GDM1 (cell line): ENCODE measurements at regions not wholly inside any gene's neighbourhood (a gene's known extent, or its start where the extent isn't known, plus 50 kb on each side); places are given as distances from the start of the nearest gene placed in this dataset.
"Not testable (repeated sequence)": the region's sequence is repeated elsewhere in the genome, so short reads cannot be mapped to it uniquely, and the experiment has no call there.

Source experiments
- DNase-seq: peaks from one replicate; lab custom pipeline; 2025; lab: John Stamatoyannopoulos, UW

- no peak for DNase-seq
Observed at GRCh38 chr9:81071108-81071507, 618.2 kb downstream of the TLE1 start.

GRCh38 chr9:81070689-81071088 is 618.7 kb downstream of the TLE1 start:
- DNase-seq: no peak

- no peak for DNase-seq
Observed at GRCh38 chr9:81069923-81070322, 619.4 kb downstream of the TLE1 start.

- no peak for DNase-seq
Observed at GRCh38 chr9:81069038-81069795, 620.1 kb downstream of the TLE1 start.

GRCh38 chr9:81062995-81063394 is 626.4 kb downstream of the TLE1 start:
- DNase-seq: not testable (repeated sequence)

- DNase-seq: no peak
Observed at GRCh38 chr9:81058782-81059181, 630.6 kb downstream of the TLE1 start.

- DNase-seq: no peak
Observed at GRCh38 chr9:81053298-81054025, 635.9 kb downstream of the TLE1 start.

GRCh38 chr9:81052846-81053245 is 636.5 kb downstream of the TLE1 start:
- no peak for DNase-seq

- no peak for DNase-seq
Observed at GRCh38 chr9:81047280-81047679, 642.1 kb downstream of the TLE1 start.

GRCh38 chr9:81045658-81046057 is 643.7 kb downstream of the TLE1 start:
- no peak for DNase-seq

- no peak for DNase-seq
Observed at GRCh38 chr9:81037889-81038288, 651.5 kb downstream of the TLE1 start.

- DNase-seq: no peak
Observed at GRCh38 chr9:81035601-81036000, 653.7 kb downstream of the TLE1 start.

- no peak for DNase-seq
Observed at GRCh38 chr9:81035171-81035570, 654.2 kb downstream of the TLE1 start.

- DNase-seq: no peak
Observed at GRCh38 chr9:81032831-81033230, 656.5 kb downstream of the TLE1 start.

- DNase-seq: no peak
Observed at GRCh38 chr9:81032030-81032572, 657.2 kb downstream of the TLE1 start.

GRCh38 chr9:81031422-81032029 is 657.8 kb downstream of the TLE1 start:
- DNase-seq: no peak

- DNase-seq: no peak
Observed at GRCh38 chr9:81030027-81030426, 659.3 kb downstream of the TLE1 start.

GRCh38 chr9:81028504-81028903 is 660.8 kb downstream of the TLE1 start:
- DNase-seq: no peak

- no peak for DNase-seq
Observed at GRCh38 chr9:81022177-81022576, 667.2 kb downstream of the TLE1 start.

GRCh38 chr9:81014945-81015344 is 674.4 kb downstream of the TLE1 start:
- not testable (repeated sequence) for DNase-seq

GRCh38 chr9:81013191-81013590 is 676.2 kb downstream of the TLE1 start:
- DNase-seq: not testable (repeated sequence)

- DNase-seq: no peak
Observed at GRCh38 chr9:81002906-81003305, 686.4 kb downstream of the TLE1 start.

GRCh38 chr9:81002242-81002641 is 687.1 kb downstream of the TLE1 start:
- no peak for DNase-seq
